Lung (tissue), 11 donors: ENCODE measurements at regions not wholly inside any gene's neighbourhood (a gene's known extent, or its start where the extent isn't known, plus 50 kb on each side); places are given as distances from the start of the nearest gene placed in this dataset.

Experiments used
- ATAC-seq: fragments of 200-7000 bp; cut with Tn5 transposase; one replicate; pipeline ENCODE4 v1.9.1; 2020; ENCODE audit warnings: moderate number of reproducible peaks; ENCODE audit not compliant: insufficient read depth, low FRiP score
- DNase-seq, 3 donors: peaks; one replicate each; pipeline ENCODE4 v3.0.0-alpha.2; 2013 to 2017
- H3K27ac ChIP-seq, 2 donors: one replicate each; pipeline ENCODE4 v1.5.1; 2013; ENCODE audit warnings: mild to moderate bottlenecking in 2 of 2, moderate library complexity in 2 of 2, control low read depth in 1 of 2, inconsistent platforms in 1 of 2, low read depth in 1 of 2, low read length in 1 of 2
- H3K27me3 ChIP-seq, 3 donors: one replicate each; pipeline ENCODE4 v1.5.1; 2013; ENCODE audit warnings: low read length in 2 of 3; ENCODE audit not compliant: control insufficient read depth in 3 of 3, insufficient read depth in 3 of 3
- H3K36me3 ChIP-seq, 4 donors: one replicate each; pipeline ENCODE4 v1.5.1; 2013; ENCODE audit warnings: low read length in 4 of 4, mild to moderate bottlenecking in 1 of 4, moderate library complexity in 1 of 4; ENCODE audit not compliant: control insufficient read depth in 4 of 4, insufficient read depth in 4 of 4
- H3K4me1 ChIP-seq, 5 donors: one replicate each; pipeline ENCODE4 v1.5.1; 2013; ENCODE audit warnings: low read length in 5 of 5, mild to moderate bottlenecking in 2 of 5, moderate library complexity in 1 of 5; ENCODE audit not compliant: control insufficient read depth in 5 of 5, insufficient read depth in 5 of 5
- H3K4me3 ChIP-seq: one replicate; pipeline ENCODE4 v1.5.1; 2013; ENCODE audit warnings: mild to moderate bottlenecking, control low read depth, moderate library complexity
- H3K9ac ChIP-seq, 2 donors: one replicate each; pipeline ENCODE4 v1.5.1; 2013; ENCODE audit warnings: low read length in 2 of 2, control low read depth in 1 of 2; ENCODE audit not compliant: insufficient read depth in 1 of 2
- H3K9me3 ChIP-seq, 4 donors: one replicate each; pipeline ENCODE4 v1.5.1; 2013; ENCODE audit warnings: low read length in 3 of 4, mild to moderate bottlenecking in 1 of 4, moderate library complexity in 1 of 4; ENCODE audit not compliant: control insufficient read depth in 4 of 4, insufficient read depth in 3 of 4
- CTCF ChIP-seq: IDR thresholded peaks from 2 replicates; pipeline ENCODE4 v1.5.1; 2012; ENCODE audit warnings: mild to moderate bottlenecking; ENCODE audit errors: control extremely low read depth, extremely low read depth
- WGBS, 2 donors: extraction: QIAGEN DNeasy Blood & Tissue Kit; methylation state at CpG; one replicate each; pipeline ENCODE4 v1.1.7; 2013; 5-methylcytosine and 5-hydroxymethylcytosine counted together
- donor health status: control.
- donor health status: control.
- donor health status: Bipolar disorder and iron deficiency.
- donor health status: healthy.
- donor health status: DM: yes; HTN: yes; CAD: no.

GRCh38 chrX:43165343-43165920, 387.5 kb upstream of the PPP1R2C start:
- ATAC-seq: no peak
- WGBS, 2 donors: 55 to 81% methylated on average over 5 of the region's 5 CpGs
- Histone ChIP-seq H3K27me3 (peaks cover 0 to 15% (median 0%) of the 10 kb centered on the region in 3 donors), H3K4me1 (no peaks in the 10 kb centered on the region), H3K36me3 (no peaks in the 10 kb centered on the region), H3K4me3 (no peak overlapping the region), H3K27ac (no peak overlapping the region), H3K9ac (no peak overlapping the region), H3K9me3 (no peaks in the 10 kb centered on the region)
- no peak for DNase-seq
- no peak for TF ChIP-seq CTCF

GRCh38 chrX:43166874-43167273, 388.9 kb upstream of the PPP1R2C start:
- peaks cover 0 to 12% (median 0%) of the 10 kb centered on the region in 3 donors for H3K27me3 ChIP-seq
- no peak overlapping the region for H3K9ac ChIP-seq
- ATAC-seq (no peak), DNase-seq (peak in 2 of 3 donors; percentile 0 to 4)
- no peaks in the 10 kb centered on the region for H3K9me3 ChIP-seq
- H3K4me3 ChIP-seq: no peak overlapping the region
- H3K27ac ChIP-seq: no peak overlapping the region
- no peaks in the 10 kb centered on the region for H3K36me3 ChIP-seq
- TF ChIP-seq CTCF: no peak
- H3K4me1 ChIP-seq: no peaks in the 10 kb centered on the region

DNA sequence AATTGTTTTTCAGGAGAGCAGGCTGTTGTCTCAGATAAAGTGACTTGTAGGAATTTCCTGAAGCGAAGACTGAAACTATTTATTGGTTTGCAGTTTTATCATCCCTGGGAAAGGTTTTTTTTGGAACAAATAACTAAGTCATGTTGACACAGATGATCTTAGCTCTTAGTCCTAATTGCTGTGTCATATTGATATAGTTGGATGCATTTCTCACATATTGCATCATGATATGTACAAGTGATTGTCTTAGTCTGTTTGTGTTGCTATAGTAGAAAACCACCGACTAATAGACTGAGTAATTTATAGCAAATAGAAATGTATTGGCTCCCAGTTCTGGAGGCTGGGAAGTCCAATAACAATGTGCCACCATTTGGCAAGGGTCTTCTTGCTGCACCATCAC, 397.5 kb upstream of the PPP1R2C start:
- no peak for DNase-seq
- H3K27ac ChIP-seq: no peak overlapping the region
- no peak overlapping the region for H3K9ac ChIP-seq
- no peaks in the 10 kb centered on the region for H3K36me3 ChIP-seq
- no peak overlapping the region for H3K4me3 ChIP-seq
- H3K4me1 ChIP-seq: no peaks in the 10 kb centered on the region
- ATAC-seq: no peak
- H3K27me3 ChIP-seq: peaks cover 0 to 3% (median 0%) of the 10 kb centered on the region in 3 donors
- 71 to 79% methylated on average over 2 of the region's 2 CpGs for WGBS, 2 donors
- no peak for TF ChIP-seq CTCF
- H3K9me3 ChIP-seq: peaks cover 0 to 1% (median 0%) of the 10 kb centered on the region in 4 donors

GRCh38 chrX:43176686-43177085, 398.7 kb upstream of the PPP1R2C start:
- Histone ChIP-seq H3K9ac (no peak overlapping the region), H3K27me3 (peaks cover 0 to 2% (median 0%) of the 10 kb centered on the region in 3 donors), H3K4me1 (no peaks in the 10 kb centered on the region), H3K4me3 (no peak overlapping the region), H3K27ac (no peak overlapping the region), H3K36me3 (no peaks in the 10 kb centered on the region), H3K9me3 (peaks cover 0 to 1% (median 0%) of the 10 kb centered on the region in 4 donors)
- no peak for ATAC-seq
- WGBS, 2 donors: 84 to 88% methylated on average over 6 of the region's 6 CpGs
- no peak for TF ChIP-seq CTCF
- DNase-seq: no peak
